SK-N-DZ (cell line): ENCODE measurements at regions not wholly inside any gene's neighbourhood (a gene's known extent, or its start where the extent isn't known, plus 50 kb on each side); places are given as distances from the start of the nearest gene placed in this dataset.
"Not testable (repeated sequence)": the region's sequence is repeated elsewhere in the genome, so short reads cannot be mapped to it uniquely, and the experiment has no call there.

Source experiments
- DNase-seq: peaks from one replicate; pipeline ENCODE4 v3.0.0-alpha.2; 2015; ENCODE audit warnings: low spot score

DNA sequence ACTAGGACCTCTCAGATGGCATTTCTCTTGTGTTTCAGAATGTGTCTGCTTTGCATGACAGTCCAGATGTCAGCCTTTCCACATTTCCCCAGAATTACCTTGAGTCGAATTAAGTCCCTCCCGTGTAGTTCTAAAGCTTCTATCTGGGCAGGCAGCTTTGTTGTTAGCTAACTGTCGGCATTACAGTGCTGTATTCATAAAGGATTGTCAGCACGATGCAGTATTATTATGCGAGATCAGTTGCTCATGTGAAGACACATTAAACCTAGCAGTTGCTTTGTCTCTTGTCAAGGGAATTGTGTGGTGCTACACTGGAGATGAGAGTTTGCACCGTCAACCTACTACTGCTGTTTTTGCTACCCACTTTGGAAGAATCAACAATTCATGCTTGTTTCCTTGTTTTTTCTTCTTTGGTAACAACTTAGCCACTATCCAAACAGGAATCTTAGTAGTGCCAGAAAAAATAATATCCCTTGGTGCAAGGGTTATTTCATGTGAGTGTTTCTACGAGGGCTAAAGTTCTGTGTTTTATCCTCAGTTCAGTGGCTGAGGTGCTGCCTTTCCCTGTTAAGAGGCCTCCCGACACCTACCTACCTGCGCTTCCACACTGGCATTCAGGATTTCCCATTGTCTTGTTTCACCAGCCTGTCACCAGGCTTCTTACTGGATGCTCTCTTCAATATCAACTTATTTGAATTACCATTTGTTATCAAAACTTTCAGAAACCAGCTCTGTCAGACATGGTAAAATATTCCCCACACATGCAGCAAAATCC lies 297.9 kb upstream of the G2E3 start:
- DNase-seq = no peak

DNA sequence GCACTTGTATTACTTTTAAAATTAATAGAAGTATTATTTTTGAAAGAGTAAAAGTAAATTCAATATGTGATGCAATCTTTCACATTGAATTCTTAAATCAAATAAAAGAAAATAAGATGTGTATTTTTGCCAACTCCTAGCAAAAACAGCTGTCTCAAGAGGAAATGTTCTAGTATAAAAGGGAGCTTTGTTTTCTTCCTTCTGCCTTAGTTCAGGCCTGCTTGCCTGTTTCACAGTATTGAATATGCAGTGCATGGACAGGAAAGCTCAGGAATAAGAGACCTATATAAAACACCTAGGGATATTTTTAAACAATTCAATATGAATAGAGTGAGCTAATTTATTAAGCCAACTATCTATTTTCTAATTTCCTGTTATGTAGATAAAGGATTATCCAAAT lies 294.8 kb upstream of the G2E3 start:
- DNase-seq = no peak

DNA sequence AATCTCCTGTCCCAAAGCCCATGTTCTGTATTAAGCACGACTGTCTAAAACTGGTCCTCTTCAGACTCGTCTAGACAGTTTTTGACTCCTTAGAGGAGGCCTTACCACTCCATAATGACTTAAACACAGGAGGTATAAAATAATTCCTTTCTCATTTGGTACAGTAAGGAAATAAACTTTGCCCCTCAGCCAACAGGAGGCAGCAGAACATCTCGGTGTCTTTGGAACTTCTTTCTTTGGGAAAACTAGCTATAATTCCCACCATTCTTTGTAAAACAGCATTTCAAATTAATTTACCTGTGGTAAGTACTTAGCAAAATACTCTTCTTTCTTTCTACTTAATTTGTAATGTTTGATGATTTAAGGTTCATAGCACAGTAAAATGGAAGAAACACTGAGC lies 292.7 kb upstream of the G2E3 start:
- DNase-seq = no peak

DNA sequence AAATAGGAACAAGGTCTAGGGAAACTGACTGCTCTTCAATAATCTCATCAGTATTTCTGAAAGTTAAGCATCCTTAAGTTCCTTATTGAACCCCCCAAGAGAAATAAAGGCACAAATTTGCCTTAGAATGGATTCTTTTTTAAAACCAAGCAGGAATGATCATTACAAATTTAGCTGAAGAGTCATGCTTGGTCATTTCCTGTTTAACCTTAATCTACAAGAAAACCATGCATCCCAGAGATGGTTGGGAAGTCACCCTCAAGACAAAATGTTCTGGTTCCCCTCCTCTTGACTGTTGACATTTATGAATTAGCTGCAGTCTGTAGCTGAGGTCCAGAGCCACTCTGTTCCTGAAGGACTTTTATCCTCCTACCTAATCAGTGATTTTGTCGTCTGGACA lies 291.8 kb upstream of the G2E3 start:
- no peak for DNase-seq

DNA sequence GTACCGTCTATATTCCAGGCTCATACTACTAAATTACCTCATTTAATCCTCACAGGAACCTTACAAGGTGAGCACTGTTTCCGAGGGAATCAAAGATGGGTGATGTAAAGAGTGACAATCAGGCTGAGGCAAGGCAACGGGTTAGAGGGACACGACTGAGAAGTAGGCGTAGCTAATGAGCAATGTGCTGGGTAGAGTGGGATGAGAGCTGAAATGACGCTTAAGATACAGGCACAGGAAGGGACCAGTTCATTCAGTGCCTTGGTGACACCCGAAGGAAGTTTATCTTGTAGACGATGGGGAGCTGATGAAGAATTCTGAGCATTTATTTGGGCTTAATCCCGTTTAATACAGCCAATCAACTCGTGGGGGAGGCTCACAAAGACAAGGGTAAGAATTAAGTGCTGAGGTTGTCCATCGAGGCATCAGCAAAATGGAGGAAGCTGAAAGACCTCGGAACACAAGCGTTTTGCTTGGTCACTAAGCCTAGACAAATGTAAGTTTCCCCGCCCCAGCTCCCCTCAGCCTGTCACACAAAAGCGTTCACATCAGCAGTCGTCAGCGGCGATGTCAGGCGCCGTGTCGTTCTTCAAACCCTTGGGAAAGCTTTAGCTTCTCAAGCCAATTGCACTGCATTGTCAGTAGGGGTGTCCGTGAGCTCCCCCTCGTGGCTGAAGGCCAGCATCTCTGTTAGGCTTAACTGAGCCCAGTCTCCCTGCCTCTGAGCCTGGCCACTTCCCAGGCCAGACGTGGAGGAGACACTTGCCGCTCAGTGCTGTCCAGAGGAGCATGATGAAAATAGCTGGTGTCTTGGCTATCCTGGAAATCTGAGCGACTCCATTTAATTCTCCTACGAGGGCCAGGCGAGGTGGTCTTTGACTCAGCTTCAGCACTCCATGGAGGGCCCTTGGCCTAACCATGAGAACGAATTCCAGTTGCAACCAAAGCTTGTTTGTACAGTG lies 288.5 kb upstream of the G2E3 start:
- DNase-seq = peak; percentile 93

DNA sequence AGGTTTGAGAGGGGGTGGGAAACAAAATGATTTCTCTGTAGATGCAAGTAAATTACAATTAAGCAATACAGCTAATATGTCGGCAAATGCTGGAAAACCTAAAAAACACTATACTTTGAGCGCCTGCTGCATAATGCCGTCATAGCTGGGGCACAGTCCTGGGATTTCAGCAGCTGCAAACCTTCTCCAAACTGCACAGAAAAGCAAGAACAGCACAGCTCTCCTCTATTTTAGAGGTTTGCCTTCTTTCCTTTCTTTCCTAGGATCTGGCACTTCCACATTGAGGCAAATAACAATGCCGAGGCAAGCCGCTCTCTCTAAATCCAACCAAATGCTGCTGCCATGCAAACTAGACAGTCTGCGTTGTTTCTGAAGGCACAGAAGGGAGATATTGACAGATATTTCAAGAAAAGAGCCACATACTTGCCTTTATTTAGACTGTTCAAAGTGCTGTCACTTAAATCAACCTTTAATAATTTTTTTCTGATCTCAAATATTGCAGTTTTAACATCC lies 287.1 kb upstream of the G2E3 start:
- DNase-seq = no peak

DNA sequence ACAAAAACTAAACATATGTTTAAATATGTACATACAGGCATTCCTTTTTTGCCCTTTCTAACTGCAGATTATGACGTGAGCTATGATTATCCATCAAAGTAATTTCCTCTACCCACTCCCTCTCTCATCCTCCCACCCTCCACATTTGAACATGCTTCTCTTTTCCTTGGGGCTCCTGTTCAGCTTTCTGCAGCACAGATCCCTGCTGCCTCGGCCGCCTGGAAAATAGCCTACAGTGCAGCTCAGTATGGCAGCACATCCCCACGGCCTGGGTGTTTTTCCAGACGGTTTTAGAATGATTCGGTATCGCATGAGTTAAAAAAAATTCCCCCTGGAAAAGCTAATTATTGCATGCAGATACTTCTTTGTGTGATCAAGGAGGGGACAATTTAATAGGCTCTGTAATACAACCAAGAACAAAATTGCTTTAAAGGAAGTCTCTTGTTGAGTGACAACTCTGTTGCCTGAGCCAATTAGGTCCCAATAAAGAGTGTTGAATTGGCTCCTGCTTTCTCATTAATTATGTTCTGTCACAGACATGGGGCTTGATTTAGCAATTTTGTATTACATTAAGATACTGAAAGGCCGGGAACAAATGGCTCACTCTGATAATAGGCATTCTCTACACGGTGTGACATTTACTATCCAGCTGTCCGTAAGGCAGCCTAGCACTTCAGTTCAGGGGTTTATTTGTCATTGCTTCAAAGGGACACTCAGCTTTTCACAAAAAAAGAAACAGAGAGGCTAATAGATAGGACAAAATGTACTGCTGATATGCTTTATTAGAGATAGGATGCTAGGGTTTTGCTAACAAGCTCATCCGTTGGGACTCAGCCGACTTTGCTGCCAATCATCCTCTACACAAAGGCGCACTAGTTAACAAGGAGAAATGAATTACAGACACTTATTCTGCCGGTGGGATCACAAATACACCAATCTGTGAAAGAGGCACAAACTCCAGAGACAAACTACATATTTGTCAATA lies 285.8 kb upstream of the G2E3 start:
- peak; percentile 37 for DNase-seq

DNA sequence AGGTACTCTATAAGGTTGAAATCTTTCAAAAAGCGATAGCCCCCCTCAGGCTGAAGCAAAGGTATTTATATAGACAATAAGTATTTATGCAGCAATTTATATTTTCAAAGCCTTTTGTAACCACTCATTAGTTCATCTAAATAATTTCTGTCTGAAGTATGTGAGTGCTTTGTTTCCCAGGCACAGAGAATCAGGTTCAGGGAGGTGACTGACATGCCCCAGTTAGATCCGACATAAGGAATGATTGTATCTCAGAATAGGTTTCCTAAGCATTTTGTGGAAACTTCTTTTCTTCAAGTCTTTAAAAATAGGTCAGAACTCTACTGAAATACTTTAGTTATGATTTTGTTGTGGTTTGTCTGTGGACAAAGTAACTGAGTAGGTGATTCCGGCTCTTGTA lies 283.4 kb upstream of the G2E3 start:
- no peak for DNase-seq

DNA sequence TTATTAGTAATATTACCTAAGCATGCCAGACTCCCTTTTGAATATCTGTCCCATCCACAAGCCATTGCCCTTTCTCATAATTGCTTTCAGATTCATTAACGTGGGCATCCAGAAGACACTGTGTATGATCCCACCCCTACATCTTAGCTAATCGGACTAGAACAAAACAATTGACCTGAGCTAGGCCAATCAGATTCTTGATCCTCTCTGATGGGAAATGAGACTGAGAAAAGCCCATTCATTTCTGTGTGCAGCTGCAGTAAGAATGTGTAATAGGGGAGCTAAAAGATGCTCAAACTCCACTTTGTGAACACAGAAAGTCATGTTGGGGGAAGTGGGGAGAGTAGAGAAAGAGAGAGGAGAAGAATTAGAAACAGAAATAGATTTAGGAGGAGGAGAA lies 281.7 kb upstream of the G2E3 start:
- DNase-seq = no peak

DNA sequence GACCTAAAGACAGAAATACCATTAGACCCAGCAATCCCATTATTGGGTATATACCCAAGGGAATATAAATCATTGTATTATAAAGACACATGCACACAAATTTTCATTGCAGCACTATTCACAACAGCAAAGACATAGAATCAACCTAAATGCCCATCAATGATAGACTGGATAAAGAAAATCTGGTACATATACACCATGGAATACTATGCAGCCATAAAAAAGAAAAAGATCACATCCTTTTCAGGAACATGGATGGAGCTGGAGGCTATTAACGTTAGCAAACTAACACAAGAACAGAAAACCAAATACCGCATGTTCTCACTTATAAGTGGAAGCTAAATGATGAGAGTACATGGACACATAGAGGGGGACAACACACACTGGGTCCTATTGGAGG lies 280.1 kb upstream of the G2E3 start:
- not testable (repeated sequence) for DNase-seq

DNA sequence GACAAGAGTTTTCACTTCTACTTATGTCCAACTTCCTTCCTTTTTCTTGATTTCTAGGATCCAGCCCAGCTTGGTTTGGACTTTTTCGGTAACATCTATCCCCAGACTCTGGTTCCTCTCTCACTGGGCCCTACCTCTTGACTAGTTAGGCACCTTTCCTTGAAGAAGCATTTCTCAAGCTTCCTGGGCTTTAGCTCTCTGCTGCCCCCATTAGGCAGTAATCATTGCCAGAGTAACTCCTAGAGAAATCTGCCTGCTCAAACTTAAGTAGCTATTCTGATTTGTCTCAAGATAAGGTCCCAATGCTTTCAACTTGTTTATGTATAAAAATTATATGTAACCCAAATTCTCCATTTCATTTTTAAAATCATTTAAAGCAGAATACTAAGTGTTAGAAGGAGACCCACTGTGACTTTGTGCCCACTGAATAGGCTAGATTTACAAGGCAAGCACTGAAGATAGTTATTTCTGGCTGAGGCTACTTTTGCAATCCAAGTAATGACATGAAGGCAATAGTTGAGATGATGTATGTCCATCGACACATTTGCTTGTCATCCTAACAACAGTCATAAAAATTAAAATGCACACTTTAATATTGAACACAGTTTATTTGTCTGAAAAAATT lies 275.0 kb upstream of the G2E3 start:
- DNase-seq = peak; percentile 56

DNA sequence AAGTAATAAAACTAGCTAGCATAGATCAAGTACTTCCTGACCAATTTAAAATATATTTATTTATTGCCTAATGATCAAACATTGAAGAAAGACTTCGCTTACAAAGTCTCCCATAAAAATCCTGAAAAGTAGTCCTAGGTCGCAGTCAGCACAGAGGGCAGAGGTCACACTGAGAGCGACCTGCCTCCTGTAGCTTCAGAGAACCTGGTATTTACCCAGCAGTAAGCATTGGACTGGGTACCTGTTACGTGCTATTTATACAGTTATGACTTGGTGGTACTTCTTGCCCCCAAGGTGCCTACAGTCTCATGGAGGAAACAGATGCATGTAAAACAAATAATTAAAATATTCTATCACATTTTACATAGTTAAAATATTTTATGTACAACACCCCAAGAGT lies 274.1 kb upstream of the G2E3 start:
- DNase-seq = no peak

DNA sequence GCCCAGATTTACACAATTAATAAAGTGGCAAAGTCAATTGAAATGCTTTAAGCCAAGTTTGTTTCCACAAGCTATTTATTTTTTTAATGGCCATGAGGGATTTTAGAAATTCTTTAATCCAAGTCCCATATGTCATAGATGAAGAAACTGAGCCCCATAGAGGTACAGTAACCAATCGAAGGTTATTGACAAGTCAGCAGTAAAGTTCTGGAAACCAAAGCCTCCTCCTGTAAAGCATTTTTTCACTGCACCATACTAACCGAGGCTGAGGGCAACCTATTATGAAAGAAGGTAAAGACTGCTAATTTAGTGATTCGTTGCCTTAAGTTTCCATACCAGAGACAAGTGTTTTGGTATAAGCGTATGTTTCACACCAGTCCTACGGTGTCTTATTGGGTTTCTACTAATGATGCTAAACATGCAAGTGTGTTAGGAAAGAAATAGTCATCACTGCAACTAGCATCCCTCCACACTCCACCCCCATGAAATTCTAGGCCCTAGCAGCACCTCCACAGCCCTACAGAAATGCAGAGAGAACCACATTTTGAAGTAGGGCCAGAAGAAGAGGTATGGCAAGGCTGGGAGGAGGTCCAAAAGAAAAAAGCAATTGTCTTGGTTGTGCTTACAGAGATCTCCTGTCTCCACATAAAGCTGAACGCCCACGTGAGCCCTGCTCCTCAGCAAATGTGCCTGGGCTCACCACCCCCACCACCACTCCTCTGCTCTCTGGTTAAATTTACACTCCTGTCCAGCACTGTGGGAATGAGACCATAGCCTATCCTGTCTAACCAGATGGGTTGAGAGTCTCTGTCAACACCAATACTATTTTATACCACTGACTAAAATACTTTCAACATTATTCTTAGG lies 271.1 kb upstream of the G2E3 start:
- no peak for DNase-seq

DNA sequence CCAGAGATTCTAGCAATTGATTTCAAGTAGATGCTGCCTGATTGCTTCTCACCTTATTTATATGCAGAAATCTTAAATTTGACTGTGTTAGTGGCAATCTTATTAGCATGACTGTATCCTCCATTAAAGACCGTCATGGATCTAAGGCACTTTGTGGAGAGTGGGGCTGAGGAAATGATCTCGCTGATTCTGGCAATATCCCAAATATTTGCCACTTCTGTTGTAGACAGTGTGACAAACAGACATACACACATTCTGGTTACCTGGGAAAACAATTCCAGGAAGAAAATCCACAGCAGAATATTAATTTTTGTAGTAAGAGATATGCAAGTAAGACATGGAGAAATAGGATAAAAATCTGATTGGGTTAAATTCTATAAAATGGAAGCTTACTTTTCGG lies 269.0 kb upstream of the G2E3 start:
- DNase-seq = no peak

DNA sequence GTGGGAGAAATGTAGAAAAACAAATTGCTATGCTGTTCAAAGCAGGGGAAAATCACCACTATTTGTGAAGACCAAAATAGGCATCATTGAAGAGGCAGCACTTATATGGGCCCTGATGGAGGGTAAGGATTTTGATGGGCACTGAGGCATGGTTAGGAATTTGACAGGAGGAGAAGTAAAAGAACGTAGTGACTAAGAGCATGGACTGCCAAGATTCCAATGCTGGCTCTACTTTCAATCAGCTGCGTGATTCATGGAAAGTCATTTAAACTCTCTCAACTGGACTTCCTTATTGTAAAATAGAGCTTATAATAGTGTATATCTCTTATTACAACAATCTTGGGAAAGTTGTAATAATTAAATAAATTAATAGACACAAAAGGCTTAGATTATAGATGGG lies 267.7 kb upstream of the G2E3 start:
- DNase-seq = no peak

DNA sequence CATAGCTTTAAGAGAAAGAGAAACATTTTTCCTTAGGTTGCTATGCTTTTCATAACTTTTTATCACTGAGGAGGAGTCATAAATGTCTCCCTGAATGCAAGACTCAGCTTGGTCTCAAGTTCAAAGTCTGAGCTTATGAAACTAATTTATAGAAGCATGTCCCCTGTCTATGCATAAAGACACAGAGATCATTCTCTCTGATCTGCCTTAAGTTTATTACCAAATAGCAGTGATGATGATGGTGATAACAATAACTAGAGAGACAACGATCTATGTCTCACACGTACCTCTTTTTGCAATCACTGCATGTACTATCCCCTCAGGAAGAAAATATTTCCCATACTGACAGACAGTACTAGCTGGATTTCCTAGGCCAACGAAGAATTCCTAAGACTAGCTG lies 266.4 kb upstream of the G2E3 start:
- no peak for DNase-seq

DNA sequence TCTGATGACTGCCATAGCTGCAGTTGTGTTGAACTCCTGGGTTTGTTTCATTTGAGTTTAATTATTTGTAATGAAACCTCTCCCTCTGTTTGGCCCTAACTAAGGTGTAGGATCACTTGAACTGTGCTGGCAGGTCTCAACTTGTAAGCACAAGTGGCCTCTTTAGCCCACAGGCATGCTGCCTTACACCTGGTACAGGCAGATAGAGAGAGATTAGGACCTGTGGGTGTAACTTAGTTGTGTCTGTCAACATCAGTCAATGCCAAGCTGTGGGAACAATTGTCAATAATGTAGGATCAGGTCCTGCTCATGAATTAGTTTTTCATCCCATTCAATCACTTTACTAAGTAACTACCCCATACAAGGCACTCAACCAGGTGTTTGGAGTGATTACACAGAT lies 263.0 kb upstream of the G2E3 start:
- DNase-seq = no peak

DNA sequence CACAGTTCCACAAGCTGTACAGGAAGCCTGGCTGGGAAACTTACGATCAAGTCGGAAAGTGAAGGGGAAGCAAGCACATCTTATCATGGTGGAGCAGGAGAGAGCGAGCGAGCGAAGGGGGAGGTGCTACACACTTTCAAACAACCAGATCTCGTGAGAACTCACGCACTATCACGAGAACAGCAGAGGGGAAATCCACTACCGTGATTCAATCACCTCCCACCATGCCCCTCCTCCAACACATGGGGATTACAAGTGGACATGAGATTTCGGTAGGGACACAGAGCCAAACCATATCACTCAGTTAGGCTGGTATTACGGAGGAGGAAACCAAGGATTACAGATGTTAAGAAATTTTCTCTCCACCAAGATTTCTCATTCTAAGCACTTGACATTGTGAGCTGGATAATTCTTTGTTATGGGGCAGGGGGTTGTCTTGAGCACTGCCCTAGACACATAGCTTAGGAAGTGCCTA lies 262.0 kb upstream of the G2E3 start:
- peak; percentile 94 for DNase-seq

DNA sequence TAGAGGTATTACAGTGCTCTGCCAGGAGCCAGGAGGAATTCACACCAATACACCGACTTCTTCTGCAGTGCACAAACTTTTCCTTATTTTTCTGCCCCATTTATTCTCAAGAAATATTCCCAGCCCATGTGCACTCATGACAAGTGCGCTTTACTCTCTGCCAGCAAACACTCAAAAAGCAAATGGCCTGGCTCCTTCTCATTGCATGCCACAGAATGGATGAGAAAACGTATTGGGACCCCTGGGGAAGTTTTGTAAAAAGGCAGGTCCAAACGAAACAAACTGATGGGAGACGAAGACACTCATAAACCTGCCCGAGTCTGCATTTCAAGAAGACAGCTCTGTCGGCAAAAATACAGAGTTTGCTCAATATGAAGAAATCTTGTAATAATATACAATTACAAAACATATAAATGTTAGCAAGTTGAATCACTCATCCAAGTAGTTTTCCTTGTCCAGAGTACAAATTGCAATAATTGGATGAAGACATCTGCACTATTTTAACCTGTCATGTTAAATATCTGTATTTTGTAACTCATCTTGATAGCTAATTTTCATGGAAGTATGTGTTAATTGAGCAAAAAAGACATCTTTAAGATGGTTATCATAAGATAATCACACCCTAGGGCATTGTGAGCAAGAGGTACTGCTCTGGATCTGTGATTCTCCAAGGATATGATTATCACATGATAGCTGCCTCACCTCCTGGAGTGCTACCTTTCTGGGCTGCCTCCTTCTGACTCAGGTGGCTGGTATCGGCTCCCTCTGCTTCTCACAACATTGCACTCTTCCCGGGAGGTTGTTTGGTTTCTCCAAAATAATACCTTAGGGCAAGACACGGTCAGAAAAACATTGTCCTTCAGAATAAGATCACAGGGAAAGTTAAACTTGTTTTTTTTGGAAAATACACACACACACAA lies 260.8 kb upstream of the G2E3 start:
- DNase-seq = peak; percentile 77
